Renal cortex interstitium (tissue), 11 donors: ENCODE measurements at regions not wholly inside any gene's neighbourhood (a gene's known extent, or its start where the extent isn't known, plus 50 kb on each side); places are given as distances from the start of the nearest gene placed in this dataset.
"Not testable (repeated sequence)": the region's sequence is repeated elsewhere in the genome, so short reads cannot be mapped to it uniquely, and the experiment has no call there.

Experiments used
- DNase-seq, 11 donors: peaks; one replicate each; pipeline ENCODE4 v3.0.0-alpha.2; 2013; ENCODE audit warnings: low read depth in 9 of 11, low spot score in 4 of 11; ENCODE audit errors: extremely low read depth in 1 of 11

GRCh38 chr14:52125885-52126284, 57.0 kb upstream of the NID2 start:
- no peak for DNase-seq

GRCh38 chr14:52124791-52125684, 56.2 kb upstream of the NID2 start:
- DNase-seq, result peak in 1 of 11 donors; percentile 20

GRCh38 chr14:52122163-52122562, 53.3 kb upstream of the NID2 start:
- not testable (repeated sequence) for DNase-seq

- no peak for DNase-seq
Observed at GRCh38 chr14:52121441-52121840, 52.6 kb upstream of the NID2 start.

- DNase-seq, result no peak
Observed at GRCh38 chr14:52119030-52119429, 50.2 kb upstream of the NID2 start.
